GM12872 (cell line): ENCODE measurements at regions not wholly inside any gene's neighbourhood (a gene's known extent, or its start where the extent isn't known, plus 50 kb on each side); places are given as distances from the start of the nearest gene placed in this dataset.

Experiments used
- CTCF ChIP-seq: IDR thresholded peaks from 3 replicates; pipeline ENCODE4 v1.5.1; 2011; ENCODE audit warnings: low read depth, mild to moderate bottlenecking, low read length, moderate library complexity; ENCODE audit not compliant: insufficient read depth

GRCh38 chr11:16584569-16584968 lies 153.9 kb upstream of the C11orf58 start:
- TF ChIP-seq CTCF = no peak

GRCh38 chr11:16577490-16577889 lies 161.0 kb upstream of the C11orf58 start:
- no peak for TF ChIP-seq CTCF

GRCh38 chr11:16572945-16573344 lies 165.5 kb upstream of the C11orf58 start:
- no peak for TF ChIP-seq CTCF

GRCh38 chr11:16561150-16561549 lies 177.3 kb upstream of the C11orf58 start:
- TF ChIP-seq CTCF = no peak

- TF ChIP-seq CTCF = no peak
These were observed 180.0 kb upstream of the C11orf58 start for GRCh38 chr11:16558494-16558893.

GRCh38 chr11:16555956-16556355 lies 182.5 kb upstream of the C11orf58 start:
- no peak for TF ChIP-seq CTCF

GRCh38 chr11:16554361-16554760 lies 184.1 kb upstream of the C11orf58 start:
- no peak for TF ChIP-seq CTCF

- no peak for TF ChIP-seq CTCF
These were observed 190.6 kb upstream of the C11orf58 start for GRCh38 chr11:16547879-16548278.
